ENCODE measurements at regions not wholly inside any gene's neighbourhood (a gene's known extent, or its start where the extent isn't known, plus 50 kb on each side); places are given as distances from the start of the nearest gene placed in this dataset.

GRCh38 chr14:85822236-85822635 lies 292.3 kb downstream of the FLRT2 start:
- TF ChIP-seq, protein P1, sequence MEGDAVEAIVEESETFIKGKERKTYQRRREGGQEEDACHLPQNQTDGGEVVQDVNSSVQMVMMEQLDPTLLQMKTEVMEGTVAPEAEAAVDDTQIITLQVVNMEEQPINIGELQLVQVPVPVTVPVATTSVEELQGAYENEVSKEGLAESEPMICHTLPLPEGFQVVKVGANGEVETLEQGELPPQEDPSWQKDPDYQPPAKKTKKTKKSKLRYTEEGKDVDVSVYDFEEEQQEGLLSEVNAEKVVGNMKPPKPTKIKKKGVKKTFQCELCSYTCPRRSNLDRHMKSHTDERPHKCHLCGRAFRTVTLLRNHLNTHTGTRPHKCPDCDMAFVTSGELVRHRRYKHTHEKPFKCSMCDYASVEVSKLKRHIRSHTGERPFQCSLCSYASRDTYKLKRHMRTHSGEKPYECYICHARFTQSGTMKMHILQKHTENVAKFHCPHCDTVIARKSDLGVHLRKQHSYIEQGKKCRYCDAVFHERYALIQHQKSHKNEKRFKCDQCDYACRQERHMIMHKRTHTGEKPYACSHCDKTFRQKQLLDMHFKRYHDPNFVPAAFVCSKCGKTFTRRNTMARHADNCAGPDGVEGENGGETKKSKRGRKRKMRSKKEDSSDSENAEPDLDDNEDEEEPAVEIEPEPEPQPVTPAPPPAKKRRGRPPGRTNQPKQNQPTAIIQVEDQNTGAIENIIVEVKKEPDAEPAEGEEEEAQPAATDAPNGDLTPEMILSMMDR (IDR thresholded peaks at IDR 0.05; ENCODE audit: unreplicated experiment), result no peak
- BruUV-seq (replicated peaks), result no TSS peak
- Mint-ChIP-seq H3K9me3 (ENCODE audit: low read depth, unreplicated experiment) (peaks cover 8% of the 10 kb centered on the region), H3K4me3 (ENCODE audit: low read depth, unreplicated experiment) (no peak overlapping the region), H3K27me3 (ENCODE audit: unreplicated experiment) (no peaks in the 10 kb centered on the region), H3K4me1 (ENCODE audit: low read depth, unreplicated experiment) (no peaks in the 10 kb centered on the region), H3K36me3 (ENCODE audit: insufficient read depth, unreplicated experiment) (no peaks in the 10 kb centered on the region), H3K27ac (ENCODE audit: unreplicated experiment) (no peak overlapping the region)
- no peak for DNase-seq
- intact Hi-C loops (cut with micrococcal nuclease; ENCODE audit: unreplicated experiment), result no loop called here
- CTCF ChIA-PET, result no interaction called here

DNA sequence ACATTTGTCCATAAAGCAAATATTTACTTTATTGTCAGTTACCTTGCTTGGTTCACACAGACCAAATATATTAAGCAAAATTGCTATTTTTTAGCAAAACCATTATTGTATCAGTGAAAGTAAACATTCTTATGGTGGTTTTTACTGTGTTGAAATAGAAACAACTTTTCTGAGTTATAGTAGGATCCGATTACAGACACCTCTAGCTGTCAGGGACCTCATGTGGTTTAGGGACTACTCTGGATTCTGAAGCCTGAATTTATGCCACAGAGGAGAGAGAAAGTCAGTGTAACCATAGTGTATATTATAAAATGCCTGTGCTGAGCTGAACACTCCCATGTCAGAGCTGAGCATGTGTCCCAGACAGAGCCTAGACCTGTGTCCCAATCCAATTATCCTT lies 287.5 kb downstream of the FLRT2 start:
- TF ChIP-seq, protein P1 (IDR thresholded peaks at IDR 0.05; ENCODE audit: unreplicated experiment), result no peak
- Mint-ChIP-seq H3K4me1 (ENCODE audit: low read depth, unreplicated experiment) (no peaks in the 10 kb centered on the region), H3K27ac (ENCODE audit: unreplicated experiment) (no peak overlapping the region), H3K36me3 (ENCODE audit: insufficient read depth, unreplicated experiment) (no peaks in the 10 kb centered on the region), H3K27me3 (ENCODE audit: unreplicated experiment) (no peaks in the 10 kb centered on the region), H3K4me3 (ENCODE audit: low read depth, unreplicated experiment) (no peak overlapping the region), H3K9me3 (ENCODE audit: low read depth, unreplicated experiment) (peaks cover 11% of the 10 kb centered on the region)
- BruUV-seq (replicated peaks), result no TSS peak
- CTCF ChIA-PET, result no interaction called here
- DNase-seq, result no peak
- intact Hi-C loops (cut with micrococcal nuclease; ENCODE audit: unreplicated experiment), result no loop called here

- TF ChIP-seq, protein P1 (IDR thresholded peaks at IDR 0.05; ENCODE audit: unreplicated experiment), result no peak
- DNase-seq, result no peak
- intact Hi-C loops (cut with micrococcal nuclease; ENCODE audit: unreplicated experiment), result no loop called here
- no TSS peak for BruUV-seq (replicated peaks)
- H3K4me3 Mint-ChIP-seq (ENCODE audit: low read depth, unreplicated experiment), result no peak overlapping the region
- H3K4me1 Mint-ChIP-seq (ENCODE audit: low read depth, unreplicated experiment), result no peaks in the 10 kb centered on the region
- H3K27me3 Mint-ChIP-seq (ENCODE audit: unreplicated experiment), result no peaks in the 10 kb centered on the region
- H3K9me3 Mint-ChIP-seq (ENCODE audit: low read depth, unreplicated experiment), result peaks cover 7% of the 10 kb centered on the region
- no peaks in the 10 kb centered on the region for H3K36me3 Mint-ChIP-seq (ENCODE audit: insufficient read depth, unreplicated experiment)
- H3K27ac Mint-ChIP-seq (ENCODE audit: unreplicated experiment), result no peak overlapping the region
- CTCF ChIA-PET, result no interaction called here
Observed at GRCh38 chr14:85813040-85813439, 283.1 kb downstream of the FLRT2 start.

DNA sequence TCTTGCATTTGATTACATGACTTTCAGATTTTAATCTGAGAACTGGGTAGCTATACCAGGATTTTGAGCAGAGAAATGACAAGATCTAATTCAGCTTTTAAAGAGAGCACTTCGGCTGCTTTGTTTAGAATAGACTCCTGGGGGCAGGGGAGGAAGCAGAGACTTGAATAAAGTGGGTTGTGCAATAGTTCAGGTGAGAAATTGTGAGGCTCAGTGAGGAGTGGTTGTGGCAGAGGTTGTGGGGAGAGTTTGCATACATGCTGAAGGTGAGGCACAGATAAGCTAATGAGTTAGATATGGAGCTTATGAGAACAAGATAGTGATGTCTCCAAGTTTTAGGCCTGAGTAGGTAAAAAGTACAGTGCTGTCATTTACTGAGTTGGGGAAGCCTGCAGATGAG lies 281.4 kb downstream of the FLRT2 start:
- intact Hi-C loops (cut with micrococcal nuclease; ENCODE audit: unreplicated experiment), result no loop called here
- Mint-ChIP-seq H3K4me1 (ENCODE audit: low read depth, unreplicated experiment) (no peaks in the 10 kb centered on the region), H3K9me3 (ENCODE audit: low read depth, unreplicated experiment) (peaks cover 19% of the 10 kb centered on the region), H3K4me3 (ENCODE audit: low read depth, unreplicated experiment) (no peak overlapping the region), H3K27me3 (ENCODE audit: unreplicated experiment) (no peaks in the 10 kb centered on the region), H3K27ac (ENCODE audit: unreplicated experiment) (no peak overlapping the region), H3K36me3 (ENCODE audit: insufficient read depth, unreplicated experiment) (no peaks in the 10 kb centered on the region)
- BruUV-seq (replicated peaks), result no TSS peak
- DNase-seq, result no peak
- TF ChIP-seq, protein P1 (IDR thresholded peaks at IDR 0.05; ENCODE audit: unreplicated experiment), result no peak
- CTCF ChIA-PET, result no interaction called here

GRCh38 chr14:85799668-85800067 lies 269.7 kb downstream of the FLRT2 start:
- Mint-ChIP-seq H3K27ac (ENCODE audit: unreplicated experiment) (no peak overlapping the region), H3K27me3 (ENCODE audit: unreplicated experiment) (no peaks in the 10 kb centered on the region), H3K4me1 (ENCODE audit: low read depth, unreplicated experiment) (no peaks in the 10 kb centered on the region), H3K36me3 (ENCODE audit: insufficient read depth, unreplicated experiment) (no peaks in the 10 kb centered on the region), H3K4me3 (ENCODE audit: low read depth, unreplicated experiment) (no peak overlapping the region), H3K9me3 (ENCODE audit: low read depth, unreplicated experiment) (peaks cover 11% of the 10 kb centered on the region)
- intact Hi-C loops (cut with micrococcal nuclease; ENCODE audit: unreplicated experiment), result no loop called here
- BruUV-seq (replicated peaks), result no TSS peak
- CTCF ChIA-PET, result no interaction called here
- TF ChIP-seq, protein P1 (IDR thresholded peaks at IDR 0.05; ENCODE audit: unreplicated experiment), result no peak
- DNase-seq, result no peak

All from Calu3 (cell line).